ENCODE measurements at regions not wholly inside any gene's neighbourhood (a gene's known extent, or its start where the extent isn't known, plus 50 kb on each side); places are given as distances from the start of the nearest gene placed in this dataset.

GRCh38 chr22:26853495-26853894 is 196.1 kb downstream of the MIAT start:
- TF ChIP-seq EZH2 (IDR thresholded peaks at IDR 0.05; ENCODE audit: borderline replicate concordance, low read length): no peak
- TF ChIP-seq, protein P1, sequence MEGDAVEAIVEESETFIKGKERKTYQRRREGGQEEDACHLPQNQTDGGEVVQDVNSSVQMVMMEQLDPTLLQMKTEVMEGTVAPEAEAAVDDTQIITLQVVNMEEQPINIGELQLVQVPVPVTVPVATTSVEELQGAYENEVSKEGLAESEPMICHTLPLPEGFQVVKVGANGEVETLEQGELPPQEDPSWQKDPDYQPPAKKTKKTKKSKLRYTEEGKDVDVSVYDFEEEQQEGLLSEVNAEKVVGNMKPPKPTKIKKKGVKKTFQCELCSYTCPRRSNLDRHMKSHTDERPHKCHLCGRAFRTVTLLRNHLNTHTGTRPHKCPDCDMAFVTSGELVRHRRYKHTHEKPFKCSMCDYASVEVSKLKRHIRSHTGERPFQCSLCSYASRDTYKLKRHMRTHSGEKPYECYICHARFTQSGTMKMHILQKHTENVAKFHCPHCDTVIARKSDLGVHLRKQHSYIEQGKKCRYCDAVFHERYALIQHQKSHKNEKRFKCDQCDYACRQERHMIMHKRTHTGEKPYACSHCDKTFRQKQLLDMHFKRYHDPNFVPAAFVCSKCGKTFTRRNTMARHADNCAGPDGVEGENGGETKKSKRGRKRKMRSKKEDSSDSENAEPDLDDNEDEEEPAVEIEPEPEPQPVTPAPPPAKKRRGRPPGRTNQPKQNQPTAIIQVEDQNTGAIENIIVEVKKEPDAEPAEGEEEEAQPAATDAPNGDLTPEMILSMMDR (IDR thresholded peaks at IDR 0.05; ENCODE audit: low read length): no peak

Data from OCI-LY1 (cell line).